ENCODE measurements at regions not wholly inside any gene's neighbourhood (a gene's known extent, or its start where the extent isn't known, plus 50 kb on each side); places are given as distances from the start of the nearest gene placed in this dataset.
A peak's percentile ranks its signal among the peaks of the same experiment; 100 is the strongest.

DNA sequence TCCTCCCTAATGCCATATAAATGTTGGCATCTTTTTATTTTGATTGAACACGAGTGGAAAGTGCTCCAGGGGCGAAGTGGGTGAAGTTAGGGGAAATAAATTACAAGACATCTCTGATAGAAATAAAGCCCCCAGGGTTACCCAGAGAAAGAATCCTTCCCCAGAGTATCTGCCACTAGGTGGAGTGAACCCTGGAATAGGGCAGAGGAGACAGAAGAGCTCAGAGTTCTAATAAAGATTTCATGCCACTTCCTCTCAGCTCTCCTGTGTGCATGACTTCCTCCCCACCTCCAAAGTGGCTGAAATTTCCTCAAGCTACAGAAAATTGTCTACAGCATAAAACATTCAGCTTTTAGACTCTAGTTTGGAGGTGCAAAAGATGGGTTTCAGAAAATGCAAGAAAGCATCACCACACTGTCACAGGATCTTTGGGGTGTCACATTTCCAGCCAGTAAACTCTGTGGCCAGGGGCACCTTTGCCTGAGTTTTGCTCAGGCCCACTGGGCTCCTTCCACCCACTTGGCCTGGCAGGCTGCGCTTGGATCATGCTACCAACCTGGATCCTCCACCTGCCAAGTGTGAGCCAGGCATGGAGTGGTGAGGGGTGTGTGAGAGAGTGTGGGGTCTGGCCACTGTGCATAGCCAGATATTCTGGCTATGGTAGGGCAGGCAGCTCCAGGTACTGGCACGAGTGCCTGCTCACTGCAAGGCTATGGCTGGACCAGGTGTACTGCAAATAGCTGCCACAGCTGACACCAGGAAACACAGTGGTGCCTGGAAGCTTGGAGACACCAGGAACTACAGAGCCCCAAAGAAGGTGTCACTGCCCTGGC is 208.8 kb upstream of the USP25 start (continued):
- TF ChIP-seq NCOA2 (CRISPR knock-in tag; IDR thresholded peaks at IDR 0.05) (no peak), ZNF646 (CRISPR knock-in tag; IDR thresholded peaks at IDR 0.05) (no peak)

GRCh38 chr21:15521644-15522001 is 208.2 kb upstream of the USP25 start:
- peaks cover 23% of the 10 kb centered on the region; the same call in 1 of the 2 replicates for H3K4me1 ChIP-seq (ENCODE audit: insufficient read depth, low read length)
- BruUV-seq (replicated peaks), result no TSS peak
- H3K27me3 ChIP-seq (ENCODE audit: control insufficient read depth in 1 of 2, insufficient read depth in 2 of 2, low read length in 2 of 2), result peaks cover 0 to 3% of the 10 kb centered on the region in 2 experiments; a peak in 1 of 5 replicates
- no peaks in the 10 kb centered on the region for H3K79me2 ChIP-seq (ENCODE audit: insufficient read depth, low read length)
- intact Hi-C loops (cut with micrococcal nuclease; ENCODE audit: unreplicated experiment) (no loop called here), in situ Hi-C loops (cut with HindIII; ENCODE audit: extremely low pct_ligation_motif_present, low pct_unique_long_range_greater_than_20kb) (no loop called here)
- no peak for FAIRE-seq
- 54% methylated on average over 5 of the region's 5 CpGs for WGBS (ENCODE audit: low lambda C conversion rate)
- H3K4me2 ChIP-seq (ENCODE audit: low read depth, low read length), result no peak overlapping the region; the same call in 1 of the 2 replicates
- ATAC-seq, result peak; percentile 37; the same call in 2 of the 3 replicates
- ChIA-PET CTCF (ENCODE audit: low intra/inter-chr PET ratio, low total read pairs) (no interaction called here), POLR2A (no interaction called here)
- H3K9me3 ChIP-seq (ENCODE audit: low read length), result no peaks in the 10 kb centered on the region
- no peaks in the 10 kb centered on the region for H3K36me3 ChIP-seq (replicated peaks in 1 of 2; ENCODE audit: control insufficient read depth in 1 of 2, insufficient read depth in 2 of 2, low read length in 2 of 2)
- no peak overlapping the region for H2AFZ ChIP-seq (ENCODE audit: low read length)
- H3K9ac ChIP-seq (ENCODE audit: insufficient read depth, low read depth, low read length), result no peak overlapping the region
- 0 out of 6 replicates have a peak overlapping the region, but pooled peaks of 1 of the 3 experiments have one; percentile 5 for H3K4me3 ChIP-seq (replicated peaks in 1 of 3; ENCODE audit: insufficient read depth in 1 of 3, low read depth in 2 of 3, low read length in 3 of 3)
- no peak overlapping the region for H3K27ac ChIP-seq (ENCODE audit: extremely low read length, insufficient read depth, low read length)
- no peak for DNase-seq (ENCODE audit: low spot score)
- no peaks in the 10 kb centered on the region for H4K20me1 ChIP-seq (ENCODE audit: insufficient read depth, low read length)
- TF ChIP-seq ZBTB10 (CRISPR knock-in tag; IDR thresholded peaks at IDR 0.05; ENCODE audit: borderline replicate concordance) (no peak), CC2D1A (CRISPR knock-in tag; IDR thresholded peaks at IDR 0.05) (no peak), MXI1 (IDR thresholded peaks at IDR 0.05; ENCODE audit: borderline replicate concordance, low read depth, low read length) (no peak)
- TF ChIP-seq, protein P1, sequence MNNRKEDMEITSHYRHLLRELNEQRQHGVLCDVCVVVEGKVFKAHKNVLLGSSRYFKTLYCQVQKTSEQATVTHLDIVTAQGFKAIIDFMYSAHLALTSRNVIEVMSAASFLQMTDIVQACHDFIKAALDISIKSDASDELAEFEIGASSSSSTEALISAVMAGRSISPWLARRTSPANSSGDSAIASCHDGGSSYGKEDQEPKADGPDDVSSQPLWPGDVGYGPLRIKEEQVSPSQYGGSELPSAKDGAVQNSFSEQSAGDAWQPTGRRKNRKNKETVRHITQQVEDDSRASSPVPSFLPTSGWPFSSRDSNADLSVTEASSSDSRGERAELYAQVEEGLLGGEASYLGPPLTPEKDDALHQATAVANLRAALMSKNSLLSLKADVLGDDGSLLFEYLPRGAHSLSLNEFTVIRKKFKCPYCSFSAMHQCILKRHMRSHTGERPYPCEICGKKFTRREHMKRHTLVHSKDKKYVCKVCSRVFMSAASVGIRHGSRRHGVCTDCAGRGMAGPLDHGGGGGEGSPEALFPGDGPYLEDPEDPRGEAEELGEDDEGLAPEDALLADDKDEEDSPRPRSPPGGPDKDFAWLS (CRISPR knock-in tag; IDR thresholded peaks at IDR 0.05; ENCODE audit: borderline replicate concordance), result no peak
- TF ChIP-seq, protein P2, sequence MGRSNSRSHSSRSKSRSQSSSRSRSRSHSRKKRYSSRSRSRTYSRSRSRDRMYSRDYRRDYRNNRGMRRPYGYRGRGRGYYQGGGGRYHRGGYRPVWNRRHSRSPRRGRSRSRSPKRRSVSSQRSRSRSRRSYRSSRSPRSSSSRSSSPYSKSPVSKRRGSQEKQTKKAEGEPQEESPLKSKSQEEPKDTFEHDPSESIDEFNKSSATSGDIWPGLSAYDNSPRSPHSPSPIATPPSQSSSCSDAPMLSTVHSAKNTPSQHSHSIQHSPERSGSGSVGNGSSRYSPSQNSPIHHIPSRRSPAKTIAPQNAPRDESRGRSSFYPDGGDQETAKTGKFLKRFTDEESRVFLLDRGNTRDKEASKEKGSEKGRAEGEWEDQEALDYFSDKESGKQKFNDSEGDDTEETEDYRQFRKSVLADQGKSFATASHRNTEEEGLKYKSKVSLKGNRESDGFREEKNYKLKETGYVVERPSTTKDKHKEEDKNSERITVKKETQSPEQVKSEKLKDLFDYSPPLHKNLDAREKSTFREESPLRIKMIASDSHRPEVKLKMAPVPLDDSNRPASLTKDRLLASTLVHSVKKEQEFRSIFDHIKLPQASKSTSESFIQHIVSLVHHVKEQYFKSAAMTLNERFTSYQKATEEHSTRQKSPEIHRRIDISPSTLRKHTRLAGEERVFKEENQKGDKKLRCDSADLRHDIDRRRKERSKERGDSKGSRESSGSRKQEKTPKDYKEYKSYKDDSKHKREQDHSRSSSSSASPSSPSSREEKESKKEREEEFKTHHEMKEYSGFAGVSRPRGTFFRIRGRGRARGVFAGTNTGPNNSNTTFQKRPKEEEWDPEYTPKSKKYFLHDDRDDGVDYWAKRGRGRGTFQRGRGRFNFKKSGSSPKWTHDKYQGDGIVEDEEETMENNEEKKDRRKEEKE (IDR thresholded peaks at IDR 0.05), result no peak
